ENCODE measurements at regions not wholly inside any gene's neighbourhood (a gene's known extent, or its start where the extent isn't known, plus 50 kb on each side); places are given as distances from the start of the nearest gene placed in this dataset.

- no peak for TF ChIP-seq POLR2A (IDR thresholded peaks at IDR 0.05)
- no peak for TF ChIP-seq CTCF (IDR thresholded peaks at IDR 0.05)
These were observed 54.6 kb upstream of the ECE1 start for GRCh38 chr1:21344750-21345443.

All from lower leg skin (tissue), 3 donors.